ENCODE measurements at regions not wholly inside any gene's neighbourhood (a gene's known extent, or its start where the extent isn't known, plus 50 kb on each side); places are given as distances from the start of the nearest gene placed in this dataset.

DNA sequence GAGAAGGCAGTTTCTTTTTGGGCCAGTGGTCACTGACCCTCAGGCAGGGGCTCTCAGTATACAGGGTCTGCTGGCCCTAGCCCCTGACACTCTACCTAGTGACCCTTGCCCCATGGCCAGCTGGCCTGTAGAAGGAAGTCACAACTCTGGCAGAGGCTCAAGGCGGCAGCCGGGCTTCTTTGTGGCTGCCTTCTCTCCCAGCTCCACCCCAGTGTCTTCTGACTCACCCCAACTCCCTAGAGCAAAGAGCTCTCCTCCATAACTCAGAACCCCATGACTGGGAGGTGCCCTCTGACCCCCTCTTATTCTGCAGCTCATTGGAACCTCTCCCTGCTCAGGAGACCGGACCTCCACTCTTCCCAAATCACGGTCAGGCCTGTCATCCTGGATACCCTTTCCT, 358.2 kb downstream of the FGFR2 start:
- TF ChIP-seq, protein P1, sequence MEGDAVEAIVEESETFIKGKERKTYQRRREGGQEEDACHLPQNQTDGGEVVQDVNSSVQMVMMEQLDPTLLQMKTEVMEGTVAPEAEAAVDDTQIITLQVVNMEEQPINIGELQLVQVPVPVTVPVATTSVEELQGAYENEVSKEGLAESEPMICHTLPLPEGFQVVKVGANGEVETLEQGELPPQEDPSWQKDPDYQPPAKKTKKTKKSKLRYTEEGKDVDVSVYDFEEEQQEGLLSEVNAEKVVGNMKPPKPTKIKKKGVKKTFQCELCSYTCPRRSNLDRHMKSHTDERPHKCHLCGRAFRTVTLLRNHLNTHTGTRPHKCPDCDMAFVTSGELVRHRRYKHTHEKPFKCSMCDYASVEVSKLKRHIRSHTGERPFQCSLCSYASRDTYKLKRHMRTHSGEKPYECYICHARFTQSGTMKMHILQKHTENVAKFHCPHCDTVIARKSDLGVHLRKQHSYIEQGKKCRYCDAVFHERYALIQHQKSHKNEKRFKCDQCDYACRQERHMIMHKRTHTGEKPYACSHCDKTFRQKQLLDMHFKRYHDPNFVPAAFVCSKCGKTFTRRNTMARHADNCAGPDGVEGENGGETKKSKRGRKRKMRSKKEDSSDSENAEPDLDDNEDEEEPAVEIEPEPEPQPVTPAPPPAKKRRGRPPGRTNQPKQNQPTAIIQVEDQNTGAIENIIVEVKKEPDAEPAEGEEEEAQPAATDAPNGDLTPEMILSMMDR (IDR thresholded peaks at IDR 0.05), result no peak
- no peak for TF ChIP-seq POLR2A (IDR thresholded peaks at IDR 0.05)
